HEK293 (cell line): ENCODE measurements at regions not wholly inside any gene's neighbourhood (a gene's known extent, or its start where the extent isn't known, plus 50 kb on each side); places are given as distances from the start of the nearest gene placed in this dataset.

ENCODE experiments used
- CTCF ChIP-seq: fragments of 450-650 bp; formaldehyde crosslinking; IDR thresholded peaks from 2 replicates; pipeline ENCODE4 v1.5.1; 2016; ENCODE audit warnings: missing biosample characterization, missing genetic modification characterization
- IKZF3 ChIP-seq: fragments of 450-650 bp; IDR thresholded peaks from 2 replicates; pipeline ENCODE4 v1.5.0; 2018; ENCODE audit warnings: missing biosample characterization, mild to moderate bottlenecking, missing genetic modification characterization, moderate library complexity
- ZBTB21 ChIP-seq: fragments of 450-650 bp; formaldehyde crosslinking; IDR thresholded peaks from 2 replicates; pipeline ENCODE4 v1.5.1; 2017; ENCODE audit warnings: missing biosample characterization, missing genetic modification characterization
- ZNF174 ChIP-seq: fragments of 450-650 bp; formaldehyde crosslinking; IDR thresholded peaks from 2 replicates; pipeline ENCODE4 v1.5.0; 2017; ENCODE audit warnings: missing biosample characterization, mild to moderate bottlenecking, missing genetic modification characterization
- ZNF449 ChIP-seq: fragments of 450-650 bp; formaldehyde crosslinking; IDR thresholded peaks from 2 replicates; pipeline ENCODE4 v1.5.1; 2017; ENCODE audit warnings: missing biosample characterization, mild to moderate bottlenecking, missing genetic modification characterization, moderate library complexity
- ZNF707 ChIP-seq: fragments of 450-650 bp; formaldehyde crosslinking; IDR thresholded peaks from 2 replicates; pipeline ENCODE4 v1.5.1; 2016; ENCODE audit warnings: missing biosample characterization, missing genetic modification characterization
- ZNF843 ChIP-seq: fragments of 450-650 bp; formaldehyde crosslinking; IDR thresholded peaks from 2 replicates; pipeline ENCODE4 v1.5.1; 2016; ENCODE audit warnings: missing biosample characterization, missing genetic modification characterization
- TF ChIP-seq, protein P1 (sequence below): fragments of 450-650 bp; formaldehyde crosslinking; IDR thresholded peaks from 2 replicates; pipeline ENCODE4 v1.5.1; 2017; ENCODE audit warnings: missing biosample characterization, missing genetic modification characterization
- TF ChIP-seq, protein P2 (sequence below): fragments of 450-650 bp; formaldehyde crosslinking; conservative IDR thresholded peaks from 2 replicates; pipeline ENCODE4 v1.5.1; 2016; ENCODE audit warnings: low read depth, missing biosample characterization, missing genetic modification characterization

DNA sequence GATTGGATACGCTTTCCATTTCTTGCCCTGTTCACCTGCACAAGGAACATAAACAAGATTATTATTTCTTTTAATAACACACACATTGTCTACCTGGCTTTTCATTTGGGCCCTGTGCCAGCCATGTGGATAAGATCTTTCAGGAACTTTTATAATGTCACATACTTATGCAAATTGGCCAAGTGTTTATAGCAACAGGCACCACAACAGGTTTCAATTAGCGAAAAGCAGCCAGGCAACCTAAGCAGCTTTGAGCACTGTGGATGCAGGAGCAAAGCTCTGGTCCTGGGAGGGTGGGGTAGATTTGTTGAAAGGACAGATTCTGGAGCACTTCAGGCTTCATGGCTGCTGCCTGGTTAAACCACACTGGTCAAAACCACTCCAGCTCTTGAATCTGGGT, 217.4 kb downstream of the BARX2 start:
- no peak for TF ChIP-seq ZNF843 (tag by site-specific recombination)
- TF ChIP-seq CTCF (tag by site-specific recombination): no peak
- TF ChIP-seq ZNF707 (tag by site-specific recombination): no peak
- no peak for TF ChIP-seq ZBTB21 (tag by site-specific recombination)
- no peak for TF ChIP-seq ZNF174 (tag by site-specific recombination)
- TF ChIP-seq, protein P1, sequence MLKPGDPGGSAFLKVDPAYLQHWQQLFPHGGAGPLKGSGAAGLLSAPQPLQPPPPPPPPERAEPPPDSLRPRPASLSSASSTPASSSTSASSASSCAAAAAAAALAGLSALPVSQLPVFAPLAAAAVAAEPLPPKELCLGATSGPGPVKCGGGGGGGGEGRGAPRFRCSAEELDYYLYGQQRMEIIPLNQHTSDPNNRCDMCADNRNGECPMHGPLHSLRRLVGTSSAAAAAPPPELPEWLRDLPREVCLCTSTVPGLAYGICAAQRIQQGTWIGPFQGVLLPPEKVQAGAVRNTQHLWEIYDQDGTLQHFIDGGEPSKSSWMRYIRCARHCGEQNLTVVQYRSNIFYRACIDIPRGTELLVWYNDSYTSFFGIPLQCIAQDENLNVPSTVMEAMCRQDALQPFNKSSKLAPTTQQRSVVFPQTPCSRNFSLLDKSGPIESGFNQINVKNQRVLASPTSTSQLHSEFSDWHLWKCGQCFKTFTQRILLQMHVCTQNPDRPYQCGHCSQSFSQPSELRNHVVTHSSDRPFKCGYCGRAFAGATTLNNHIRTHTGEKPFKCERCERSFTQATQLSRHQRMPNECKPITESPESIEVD (tag by site-specific recombination): no peak
- TF ChIP-seq, protein P2, sequence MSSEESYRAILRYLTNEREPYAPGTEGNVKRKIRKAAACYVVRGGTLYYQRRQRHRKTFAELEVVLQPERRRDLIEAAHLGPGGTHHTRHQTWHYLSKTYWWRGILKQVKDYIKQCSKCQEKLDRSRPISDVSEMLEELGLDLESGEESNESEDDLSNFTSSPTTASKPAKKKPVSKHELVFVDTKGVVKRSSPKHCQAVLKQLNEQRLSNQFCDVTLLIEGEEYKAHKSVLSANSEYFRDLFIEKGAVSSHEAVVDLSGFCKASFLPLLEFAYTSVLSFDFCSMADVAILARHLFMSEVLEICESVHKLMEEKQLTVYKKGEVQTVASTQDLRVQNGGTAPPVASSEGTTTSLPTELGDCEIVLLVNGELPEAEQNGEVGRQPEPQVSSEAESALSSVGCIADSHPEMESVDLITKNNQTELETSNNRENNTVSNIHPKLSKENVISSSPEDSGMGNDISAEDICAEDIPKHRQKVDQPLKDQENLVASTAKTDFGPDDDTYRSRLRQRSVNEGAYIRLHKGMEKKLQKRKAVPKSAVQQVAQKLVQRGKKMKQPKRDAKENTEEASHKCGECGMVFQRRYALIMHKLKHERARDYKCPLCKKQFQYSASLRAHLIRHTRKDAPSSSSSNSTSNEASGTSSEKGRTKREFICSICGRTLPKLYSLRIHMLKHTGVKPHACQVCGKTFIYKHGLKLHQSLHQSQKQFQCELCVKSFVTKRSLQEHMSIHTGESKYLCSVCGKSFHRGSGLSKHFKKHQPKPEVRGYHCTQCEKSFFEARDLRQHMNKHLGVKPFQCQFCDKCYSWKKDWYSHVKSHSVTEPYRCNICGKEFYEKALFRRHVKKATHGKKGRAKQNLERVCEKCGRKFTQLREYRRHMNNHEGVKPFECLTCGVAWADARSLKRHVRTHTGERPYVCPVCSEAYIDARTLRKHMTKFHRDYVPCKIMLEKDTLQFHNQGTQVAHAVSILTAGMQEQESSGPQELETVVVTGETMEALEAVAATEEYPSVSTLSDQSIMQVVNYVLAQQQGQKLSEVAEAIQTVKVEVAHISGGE (tag by site-specific recombination): no peak
- no peak for TF ChIP-seq IKZF3 (tag by site-specific recombination)
- TF ChIP-seq ZNF449 (tag by site-specific recombination): no peak
